Neural progenitor cell (in vitro differentiated cells): ENCODE measurements at regions not wholly inside any gene's neighbourhood (a gene's known extent, or its start where the extent isn't known, plus 50 kb on each side); places are given as distances from the start of the nearest gene placed in this dataset.

ENCODE experiments used
- CTCF ChIP-seq: fragments of 200-600 bp; sonication (generic); IDR thresholded peaks from 2 replicates; pipeline ENCODE4 v1.5.1; 2017; ENCODE audit warnings: antibody characterized with exemption, mild to moderate bottlenecking
- EZH2 ChIP-seq: fragments of 200-600 bp; sonication (generic); IDR thresholded peaks from 2 replicates; pipeline ENCODE4 v1.6.1; 2017; ENCODE audit warnings: antibody characterized with exemption, mild to moderate bottlenecking, moderate library complexity
- EZH2phosphoT487 ChIP-seq: fragments of 200-600 bp; sonication (generic); IDR thresholded peaks from 2 replicates; pipeline ENCODE4 v1.6.1; 2017; ENCODE audit warnings: antibody characterized with exemption

- TF ChIP-seq CTCF (no peak), EZH2 (no peak), EZH2phosphoT487 (no peak)
Observed at GRCh38 chr1:69411617-69412016, 156.1 kb upstream of the LRRC7 start.
